CD8-positive, alpha-beta memory T cell (primary cell): ENCODE measurements at regions not wholly inside any gene's neighbourhood (a gene's known extent, or its start where the extent isn't known, plus 50 kb on each side); places are given as distances from the start of the nearest gene placed in this dataset.
A peak's percentile ranks its signal among the peaks of the same experiment; 100 is the strongest.

Experiments used
- CTCF ChIA-PET: fragments of 350-600 bp; sonication (Branson Sonifier 250); formaldehyde crosslinking; loops from one replicate; lab custom pipeline; 2021; ENCODE audit warnings: antibody characterized with exemption; lab: Charles Lee
- POLR2A ChIA-PET: fragments of 350-600 bp; sonication (Branson Sonifier 250); formaldehyde crosslinking; loops from one replicate; lab custom pipeline; 2021; ENCODE audit warnings: antibody characterized with exemption; lab: Charles Lee
- DNase-seq, 5 donors: peaks; one replicate each; pipeline versions ENCODE4 v3.0.0 to v3.0.0-alpha.2; 2020 to 2022; ENCODE audit warnings: mixed read lengths in 1 of 5
- H3K27ac ChIP-seq: one replicate; pipeline ENCODE4 v1.7.0; 2013; ENCODE audit warnings: low read depth, mild to moderate bottlenecking, low read length, moderate library complexity
- H3K27me3 ChIP-seq: 2 replicates; pipeline ENCODE4 v1.7.0; 2013; ENCODE audit warnings: low read length, mild to moderate bottlenecking; ENCODE audit not compliant: insufficient read depth, poor library complexity, severe bottlenecking
- H3K36me3 ChIP-seq: 2 replicates; pipeline ENCODE4 v1.7.0; 2013; ENCODE audit warnings: mild to moderate bottlenecking, low read length, moderate library complexity; ENCODE audit not compliant: insufficient read depth
- H3K4me1 ChIP-seq: 2 replicates; pipeline ENCODE4 v1.7.0; 2013; ENCODE audit warnings: mild to moderate bottlenecking, low read length, moderate library complexity; ENCODE audit not compliant: insufficient read depth
- H3K4me3 ChIP-seq: 2 replicates; pipeline ENCODE4 v1.7.0; 2013; ENCODE audit warnings: mild to moderate bottlenecking, low read length
- H3K9me3 ChIP-seq: 2 replicates; pipeline ENCODE4 v1.7.0; 2013; ENCODE audit warnings: mild to moderate bottlenecking, low read length
- H3K27ac Mint-ChIP-seq, 8 donors: one replicate each; pipeline ENCODE4 v1.8.0; 2020 to 2021; ENCODE audit warnings: mixed read lengths in 8 of 8, mild to moderate bottlenecking in 6 of 8, inconsistent platforms in 3 of 8, moderate library complexity in 3 of 8
- H3K27me3 Mint-ChIP-seq, 2 donors: one replicate each; pipeline ENCODE4 v1.8.0; 2020 to 2021; ENCODE audit warnings: mixed read lengths in 2 of 2, mild to moderate bottlenecking in 1 of 2, moderate library complexity in 1 of 2
- H3K36me3 Mint-ChIP-seq, 3 donors: one replicate each; pipeline ENCODE4 v1.8.0; 2020 to 2021; ENCODE audit warnings: mixed read lengths in 3 of 3, inconsistent platforms in 1 of 3, mild to moderate bottlenecking in 1 of 3
- H3K4me1 Mint-ChIP-seq, 3 donors: one replicate each; pipeline ENCODE4 v1.8.0; 2020 to 2021; ENCODE audit warnings: mixed read lengths in 3 of 3, inconsistent platforms in 1 of 3, mild to moderate bottlenecking in 1 of 3
- H3K4me3 Mint-ChIP-seq, 7 donors: one replicate each; pipeline ENCODE4 v1.8.0; 2020 to 2021; ENCODE audit warnings: mixed read lengths in 7 of 7, mild to moderate bottlenecking in 6 of 7, moderate library complexity in 4 of 7, inconsistent platforms in 2 of 7
- H3K9me3 Mint-ChIP-seq, 5 donors: one replicate each; pipeline ENCODE4 v1.8.0; 2020 to 2022; ENCODE audit warnings: mixed read lengths in 5 of 5, mild to moderate bottlenecking in 3 of 5, moderate library complexity in 2 of 5, inconsistent platforms in 1 of 5

DNA sequence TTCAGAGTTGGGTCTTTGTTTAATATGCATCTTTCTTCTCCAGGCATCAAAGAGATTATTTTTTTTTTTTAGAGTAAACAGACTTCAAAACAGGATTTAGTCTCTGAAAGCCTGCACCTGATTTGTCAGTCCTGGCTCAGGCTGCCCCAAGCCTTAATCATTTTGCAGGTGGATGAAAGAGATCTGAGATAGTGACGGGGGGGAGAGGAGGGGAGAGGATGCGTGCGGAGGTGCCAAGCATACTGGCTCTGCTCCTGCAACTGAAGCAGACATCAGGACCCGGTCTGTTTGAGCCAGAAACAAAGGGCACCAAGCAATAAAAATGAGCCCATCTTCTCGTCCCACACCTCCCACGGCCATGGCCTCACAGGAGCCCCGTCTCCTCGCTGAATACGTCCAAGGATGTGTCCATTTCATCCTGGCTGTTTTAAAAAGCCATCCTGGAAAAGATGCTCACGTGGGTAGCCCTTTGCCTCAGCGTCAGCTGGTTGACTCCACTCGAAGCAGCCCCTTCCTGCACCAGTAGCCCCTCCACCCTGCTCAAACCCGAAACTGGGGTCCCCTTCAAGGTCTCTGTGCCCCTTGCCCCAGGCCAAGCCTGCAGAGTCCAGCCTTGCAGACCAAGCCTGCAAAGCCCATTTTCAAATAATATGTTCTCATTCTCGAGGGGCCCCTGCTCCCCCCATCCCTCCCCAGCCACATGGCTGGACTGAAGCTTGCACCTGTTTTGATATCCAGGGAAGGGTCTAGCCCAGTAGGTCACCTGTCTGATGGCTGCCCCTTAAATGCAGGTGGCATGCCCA, 84.8 kb upstream of the TNRC6C start:
- Histone ChIP-seq H3K27me3 (no peaks in the 10 kb centered on the region), H3K27ac (no peak overlapping the region), H3K36me3 (no peaks in the 10 kb centered on the region), H3K4me3 (no peak overlapping the region), H3K9me3 (no peaks in the 10 kb centered on the region), H3K4me1 (peaks cover 92% of the 10 kb centered on the region)
- CTCF ChIA-PET: interaction anchor here (1.1 kb wide), 1 partner anchor 27 kb away, joined by 3 read pairs; no protein-coding TSS in a partner anchor
- H3K36me3 Mint-ChIP-seq: peaks cover 0 to 9% (median 0%) of the 10 kb centered on the region in 3 donors
- no peak for DNase-seq
- H3K9me3 Mint-ChIP-seq: peaks cover 0 to 10% (median 4%) of the 10 kb centered on the region in 5 donors
- H3K27me3 Mint-ChIP-seq: peaks cover 0 to 2% of the 10 kb centered on the region in 2 donors
- POLR2A ChIA-PET: no interaction called here
- peak overlapping the region in 3 of 8 donors; percentile 32 to 94 (median 43) for H3K27ac Mint-ChIP-seq
- H3K4me3 Mint-ChIP-seq: peak overlapping the region in 2 of 7 donors; percentile 37 to 63
- peaks cover 49 to 79% (median 70%) of the 10 kb centered on the region in 3 donors for H3K4me1 Mint-ChIP-seq

DNA sequence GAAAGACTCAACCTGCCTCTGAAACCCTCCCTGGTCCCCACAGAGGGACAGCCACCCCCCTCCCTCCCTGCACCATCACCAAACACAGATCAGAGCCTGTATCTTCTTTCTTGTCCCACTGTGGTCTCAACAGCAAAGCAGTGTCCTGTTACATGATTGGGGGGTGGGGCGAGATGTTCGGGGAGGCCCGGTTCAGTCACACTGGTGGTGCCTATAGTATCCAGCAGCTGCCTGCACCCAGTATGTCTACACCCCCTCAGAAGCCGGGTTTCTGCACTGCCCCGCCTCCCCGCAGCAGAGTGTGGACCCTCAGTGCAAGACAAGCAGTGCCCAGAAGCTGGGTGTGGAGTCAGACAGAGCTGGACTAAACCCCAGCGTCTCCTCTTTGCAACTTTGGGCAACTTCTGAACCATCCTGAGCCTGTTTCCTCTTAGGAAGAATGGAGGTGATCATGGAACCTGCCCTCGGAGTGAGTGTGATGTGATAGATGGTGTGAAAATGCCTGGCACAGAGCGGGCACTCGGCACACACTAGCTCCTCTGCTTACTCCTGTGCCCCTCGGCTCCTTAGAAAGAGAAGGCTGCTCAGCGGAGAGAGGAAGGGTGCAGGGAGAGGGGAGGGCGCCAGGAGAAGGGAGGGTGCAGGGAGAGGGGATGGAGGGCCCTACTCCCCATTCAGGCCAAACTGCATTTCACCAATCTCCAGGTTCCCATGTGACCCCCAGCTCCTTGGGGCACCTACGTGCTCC, 84.0 kb upstream of the TNRC6C start:
- Mint-ChIP-seq H3K4me1 (peaks cover 47 to 79% (median 70%) of the 10 kb centered on the region in 3 donors), H3K9me3 (peaks cover 0 to 10% (median 4%) of the 10 kb centered on the region in 5 donors), H3K36me3 (peaks cover 0 to 9% (median 0%) of the 10 kb centered on the region in 3 donors), H3K4me3 (no peak overlapping the region), H3K27me3 (no peaks in the 10 kb centered on the region), H3K27ac (no peak overlapping the region)
- Histone ChIP-seq H3K4me1 (peaks cover 92% of the 10 kb centered on the region), H3K9me3 (no peaks in the 10 kb centered on the region), H3K27me3 (no peaks in the 10 kb centered on the region), H3K4me3 (no peak overlapping the region), H3K36me3 (no peaks in the 10 kb centered on the region), H3K27ac (no peak overlapping the region)
- ChIA-PET POLR2A (no interaction called here), CTCF (interaction anchor here (1.1 kb wide), 1 partner anchor 26 kb away, joined by 3 read pairs; no protein-coding TSS in a partner anchor)
- DNase-seq: no peak

DNA sequence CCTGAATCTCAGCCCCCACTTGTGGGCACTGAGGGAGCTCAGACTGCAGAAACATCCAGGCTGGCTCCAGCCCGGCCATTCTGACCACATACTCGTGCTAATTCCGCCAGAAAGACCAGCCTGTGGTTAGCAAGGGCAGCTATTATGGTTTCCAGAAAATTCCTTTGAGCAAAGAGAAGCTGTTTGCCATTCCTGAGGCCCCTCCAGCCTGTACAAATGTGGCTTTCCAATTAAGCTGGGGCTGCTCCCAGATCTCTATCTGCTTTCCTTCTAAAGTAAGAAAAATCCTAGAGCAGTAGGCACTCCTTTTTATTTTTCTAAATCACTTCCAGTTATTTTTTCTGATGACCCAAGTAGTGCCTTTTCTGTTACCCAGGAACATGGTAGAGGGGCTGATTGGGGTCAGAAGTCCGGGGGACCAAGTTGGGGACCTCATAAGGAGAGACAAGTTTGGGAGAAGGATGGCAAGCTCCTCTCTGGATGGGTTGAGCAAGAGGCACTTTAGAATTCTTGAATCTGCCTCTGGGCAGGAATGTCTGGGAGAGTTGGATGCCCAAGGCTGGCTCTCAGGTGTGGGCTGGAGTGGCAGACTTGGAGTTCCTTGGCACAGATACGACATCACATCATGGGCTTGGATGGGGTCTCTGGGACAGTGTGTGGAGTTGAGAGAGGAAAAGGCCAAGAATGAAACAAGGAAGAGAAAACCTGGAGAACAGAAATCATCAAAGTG, 83.3 kb upstream of the TNRC6C start:
- POLR2A ChIA-PET: no interaction called here
- peaks cover 0 to 10% (median 4%) of the 10 kb centered on the region in 5 donors for H3K9me3 Mint-ChIP-seq
- H3K27me3 ChIP-seq: no peaks in the 10 kb centered on the region
- peak overlapping the region in 5 of 8 donors; percentile 2 to 74 (median 66) for H3K27ac Mint-ChIP-seq
- H3K4me1 Mint-ChIP-seq: peaks cover 46 to 79% (median 70%) of the 10 kb centered on the region in 3 donors
- H3K4me1 ChIP-seq: peaks cover 92% of the 10 kb centered on the region
- no peak overlapping the region for H3K4me3 Mint-ChIP-seq
- H3K36me3 ChIP-seq: no peaks in the 10 kb centered on the region
- H3K4me3 ChIP-seq: no peak overlapping the region
- no peaks in the 10 kb centered on the region for H3K9me3 ChIP-seq
- H3K36me3 Mint-ChIP-seq: peaks cover 0 to 9% (median 0%) of the 10 kb centered on the region in 3 donors
- H3K27ac ChIP-seq: no peak overlapping the region
- DNase-seq: no peak
- CTCF ChIA-PET: interaction anchor here (1.1 kb wide), 1 partner anchor 25 kb away, joined by 3 read pairs; no protein-coding TSS in a partner anchor
- no peaks in the 10 kb centered on the region for H3K27me3 Mint-ChIP-seq

DNA sequence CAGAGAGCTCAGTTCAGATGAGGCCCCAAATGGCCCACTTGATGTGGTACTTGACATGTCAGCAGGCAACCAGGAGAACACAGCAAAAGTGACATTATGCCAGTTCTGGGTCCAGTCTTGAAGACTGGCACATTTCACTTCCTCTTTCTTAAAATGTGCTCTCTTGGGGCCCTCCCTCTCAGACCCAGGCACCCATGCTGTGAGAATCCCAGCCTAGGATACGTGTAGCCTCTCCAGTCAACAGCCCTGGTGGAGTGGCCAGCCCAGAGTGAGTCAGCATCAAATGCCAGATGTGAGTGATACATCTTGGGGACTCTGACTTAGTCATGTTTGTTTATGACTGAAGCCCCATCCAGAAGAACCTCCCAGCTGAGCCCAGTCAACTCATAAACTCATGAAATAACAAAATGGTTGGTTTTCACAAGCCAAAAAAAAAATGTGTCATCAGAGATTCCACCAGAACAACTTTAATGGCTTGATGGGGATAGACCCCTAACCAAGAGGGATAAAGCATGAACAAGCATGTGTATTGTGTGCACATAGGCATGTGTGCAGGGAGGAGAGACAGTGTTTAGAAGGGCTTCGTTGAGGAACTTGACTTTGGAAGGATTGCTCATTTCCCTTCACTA, 82.5 kb upstream of the TNRC6C start:
- Histone ChIP-seq H3K4me1 (peaks cover 99% of the 10 kb centered on the region), H3K4me3 (no peak overlapping the region), H3K27ac (peak overlapping the region; percentile 1), H3K36me3 (no peaks in the 10 kb centered on the region), H3K27me3 (no peaks in the 10 kb centered on the region), H3K9me3 (no peaks in the 10 kb centered on the region)
- Mint-ChIP-seq H3K36me3 (peaks cover 0 to 9% (median 0%) of the 10 kb centered on the region in 3 donors), H3K4me3 (no peak overlapping the region), H3K9me3 (peaks cover 0 to 10% (median 4%) of the 10 kb centered on the region in 5 donors), H3K27ac (peak overlapping the region in 4 of 8 donors; percentile 35 to 74 (median 60)), H3K4me1 (peaks cover 53 to 85% (median 77%) of the 10 kb centered on the region in 3 donors), H3K27me3 (no peaks in the 10 kb centered on the region)
- ChIA-PET POLR2A (no interaction called here), CTCF (no interaction called here)
- DNase-seq: no peak

DNA sequence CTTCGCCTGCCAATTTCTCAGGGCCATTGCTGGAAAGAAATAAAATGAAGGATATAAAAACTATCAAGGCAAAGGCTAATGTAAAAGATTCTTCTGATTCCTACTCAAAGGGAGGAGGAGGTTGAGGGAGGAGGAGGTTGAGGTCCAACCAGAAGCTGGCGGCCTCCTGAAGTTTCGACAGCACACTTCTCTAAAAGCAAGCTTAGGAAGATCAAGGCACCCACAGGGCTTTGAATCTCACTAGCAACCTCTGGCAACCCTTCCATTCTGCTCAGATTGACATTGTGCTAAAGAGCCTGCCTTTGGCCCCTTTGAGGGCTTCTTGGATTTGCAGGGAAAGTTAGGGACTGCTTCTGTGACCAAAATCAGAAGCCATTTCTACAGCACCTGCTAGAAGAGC, 81.5 kb upstream of the TNRC6C start:
- Histone ChIP-seq H3K27ac (no peak overlapping the region), H3K9me3 (no peaks in the 10 kb centered on the region), H3K4me1 (peaks cover 99% of the 10 kb centered on the region), H3K36me3 (no peaks in the 10 kb centered on the region), H3K4me3 (no peak overlapping the region), H3K27me3 (no peaks in the 10 kb centered on the region)
- DNase-seq: peak in 1 of 5 donors; percentile 40
- no peaks in the 10 kb centered on the region for H3K27me3 Mint-ChIP-seq
- H3K4me1 Mint-ChIP-seq: peaks cover 57 to 87% (median 80%) of the 10 kb centered on the region in 3 donors
- H3K9me3 Mint-ChIP-seq: peaks cover 0 to 10% (median 4%) of the 10 kb centered on the region in 5 donors
- CTCF ChIA-PET: no interaction called here
- no peak overlapping the region for H3K4me3 Mint-ChIP-seq
- POLR2A ChIA-PET: interaction anchor here (1.0 kb wide), 1 partner anchor 15 kb away, joined by 3 read pairs; no protein-coding TSS in a partner anchor
- peak overlapping the region in 3 of 8 donors; percentile 19 to 57 (median 36) for H3K27ac Mint-ChIP-seq
- peaks cover 0 to 9% (median 0%) of the 10 kb centered on the region in 3 donors for H3K36me3 Mint-ChIP-seq

DNA sequence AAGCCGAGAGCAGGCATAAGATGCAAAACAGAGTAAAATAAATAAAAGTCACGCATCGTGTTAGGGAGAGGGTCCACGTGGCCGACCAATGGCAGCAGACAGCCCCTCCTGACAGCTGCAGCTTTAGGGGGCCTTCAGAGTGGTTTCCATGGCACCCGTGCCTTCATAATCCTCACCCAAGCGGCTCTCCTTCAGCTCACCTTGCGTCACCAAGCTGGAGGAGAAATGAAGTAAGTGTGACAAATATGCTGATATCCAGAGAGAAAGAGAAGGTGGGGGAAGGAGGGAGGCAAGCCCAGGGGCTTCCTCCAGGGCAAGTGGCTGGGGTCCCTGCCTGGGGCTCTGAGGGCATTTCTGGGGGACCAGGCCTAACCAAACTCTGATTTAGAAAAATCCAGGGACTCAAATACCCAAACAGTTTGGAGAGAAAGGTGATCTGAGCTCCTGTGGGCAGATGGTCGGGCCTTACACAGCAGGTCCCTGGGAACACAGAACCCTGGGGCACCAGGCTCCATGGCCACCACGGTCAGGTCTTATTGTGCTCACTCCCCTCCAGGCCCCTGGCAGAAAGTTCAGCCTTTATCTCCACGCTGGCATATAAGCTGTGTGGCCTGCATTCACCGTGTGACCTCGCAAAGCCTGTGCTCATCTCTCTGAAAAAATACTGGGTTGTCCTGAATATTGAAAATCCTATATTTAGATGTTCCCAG, 80.7 kb upstream of the TNRC6C start:
- Mint-ChIP-seq H3K27ac (peak overlapping the region in 6 of 8 donors; percentile 11 to 70 (median 40)), H3K4me1 (peaks cover 57 to 87% (median 80%) of the 10 kb centered on the region in 3 donors), H3K36me3 (peaks cover 0 to 9% (median 0%) of the 10 kb centered on the region in 3 donors), H3K4me3 (no peak overlapping the region), H3K27me3 (no peaks in the 10 kb centered on the region), H3K9me3 (peaks cover 0 to 10% (median 4%) of the 10 kb centered on the region in 5 donors)
- H3K27me3 ChIP-seq: no peaks in the 10 kb centered on the region
- no peak overlapping the region for H3K27ac ChIP-seq
- no peak for DNase-seq
- no peaks in the 10 kb centered on the region for H3K36me3 ChIP-seq
- ChIA-PET POLR2A (interaction anchor here (0.7 to 1.0 kb wide), 3 partner anchors 16 to 80 kb away, joined by 3 to 5 read pairs (median 4); partner anchors contain the start of gene TNRC6C), CTCF (no interaction called here)
- H3K4me1 ChIP-seq: peaks cover 99% of the 10 kb centered on the region
- no peak overlapping the region for H3K4me3 ChIP-seq
- H3K9me3 ChIP-seq: no peaks in the 10 kb centered on the region
